Activated B cell treated with CpG ODN at 0.5 μM for 24 hours (primary cell): ENCODE measurements at regions not wholly inside any gene's neighbourhood (a gene's known extent, or its start where the extent isn't known, plus 50 kb on each side); places are given as distances from the start of the nearest gene placed in this dataset.

Source experiments
- ATAC-seq: fragments of 200-7000 bp; cut with Tn5 transposase; one replicate; pipeline ENCODE4 v1.10.0; 2021; ENCODE audit warnings: low read depth, mild to moderate bottlenecking, moderate library complexity
- CTCF ChIA-PET: fragments of 350-600 bp; sonication (Branson Sonifier 250); formaldehyde crosslinking; loops from one replicate; lab custom pipeline; 2021; ENCODE audit warnings: antibody characterized with exemption; lab: Charles Lee
- POLR2A ChIA-PET: fragments of 350-600 bp; sonication (Branson Sonifier 250); formaldehyde crosslinking; loops from one replicate; lab custom pipeline; 2021; ENCODE audit warnings: antibody characterized with exemption; lab: Charles Lee
- DNase-seq: peaks from one replicate; pipeline ENCODE4 v3.0.0; 2022
- H3K27ac Mint-ChIP-seq: one replicate; pipeline ENCODE4 v1.8.0; 2020; ENCODE audit warnings: mixed read lengths
- H3K27me3 Mint-ChIP-seq: one replicate; pipeline ENCODE4 v1.8.0; 2021; ENCODE audit warnings: mixed read lengths
- H3K36me3 Mint-ChIP-seq: one replicate; pipeline ENCODE4 v1.8.0; 2021; ENCODE audit warnings: low read depth, mixed read lengths
- H3K4me1 Mint-ChIP-seq: one replicate; pipeline ENCODE4 v1.8.0; 2021; ENCODE audit warnings: mixed read lengths
- H3K4me3 Mint-ChIP-seq: one replicate; pipeline ENCODE4 v1.8.0; 2020; ENCODE audit warnings: mild to moderate bottlenecking, mixed read lengths
- H3K9me3 Mint-ChIP-seq: one replicate; pipeline ENCODE4 v1.8.0; 2020; ENCODE audit warnings: mixed read lengths
- CTCF ChIP-seq: fragments of 200-600 bp; IDR thresholded peaks from one replicate; pipeline ENCODE4 v1.8.0; 2022; ENCODE audit warnings: antibody characterized with exemption, mild to moderate bottlenecking
- intact Hi-C: fragments of 100-400 bp; cut with micrococcal nuclease; formaldehyde crosslinking; loops from one replicate; pipeline ENCODE4 v1.15.1; 2024

- ChIA-PET CTCF (no interaction called here), POLR2A (no interaction called here)
- Mint-ChIP-seq H3K4me3 (no peak overlapping the region), H3K27ac (no peak overlapping the region), H3K9me3 (peaks cover 9% of the 10 kb centered on the region), H3K4me1 (no peaks in the 10 kb centered on the region), H3K27me3 (no peaks in the 10 kb centered on the region), H3K36me3 (no peaks in the 10 kb centered on the region)
- no peak for DNase-seq
- TF ChIP-seq CTCF = no peak
- intact Hi-C loops = no loop called here
- ATAC-seq = no peak
These were observed 177.3 kb downstream of the IRX2 start for GRCh38 chr5:2574155-2574554.

- Mint-ChIP-seq H3K27ac (no peak overlapping the region), H3K36me3 (no peaks in the 10 kb centered on the region), H3K4me3 (no peak overlapping the region), H3K4me1 (no peaks in the 10 kb centered on the region), H3K27me3 (no peaks in the 10 kb centered on the region), H3K9me3 (peaks cover 3% of the 10 kb centered on the region)
- intact Hi-C loops = no loop called here
- ATAC-seq = no peak
- TF ChIP-seq CTCF = no peak
- POLR2A ChIA-PET = no interaction called here
- CTCF ChIA-PET = no interaction called here
- DNase-seq = no peak
These were observed 180.9 kb downstream of the IRX2 start for GRCh38 chr5:2570586-2570985.

- no peaks in the 10 kb centered on the region for H3K36me3 Mint-ChIP-seq
- H3K4me3 Mint-ChIP-seq = no peak overlapping the region
- TF ChIP-seq CTCF = no peak
- intact Hi-C loops = no loop called here
- ATAC-seq = no peak
- no peaks in the 10 kb centered on the region for H3K27me3 Mint-ChIP-seq
- ChIA-PET POLR2A (no interaction called here), CTCF (no interaction called here)
- no peaks in the 10 kb centered on the region for H3K4me1 Mint-ChIP-seq
- H3K9me3 Mint-ChIP-seq = peaks cover 3% of the 10 kb centered on the region
- H3K27ac Mint-ChIP-seq = no peak overlapping the region
- no peak for DNase-seq
These were observed 181.5 kb downstream of the IRX2 start for GRCh38 chr5:2569774-2570542.

DNA sequence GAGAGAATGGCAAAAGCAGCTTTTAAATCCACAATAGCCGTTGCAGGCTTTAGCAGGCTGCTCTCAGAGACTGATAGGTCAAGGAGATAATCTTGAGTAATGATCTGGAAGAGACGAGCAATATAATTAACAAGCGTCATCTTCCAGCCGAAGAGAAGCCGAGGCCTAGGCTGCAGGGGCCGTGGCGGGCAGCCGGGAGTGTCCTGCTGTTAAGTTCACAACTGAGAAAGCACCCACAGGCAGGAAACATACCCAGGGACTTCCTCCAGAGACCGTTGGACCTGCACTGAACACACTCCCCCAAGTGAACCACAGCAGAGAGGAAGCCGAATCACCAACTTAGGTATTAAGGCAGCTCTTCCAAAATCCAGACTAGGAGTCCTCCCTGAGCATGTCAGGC is 182.3 kb downstream of the IRX2 start:
- H3K36me3 Mint-ChIP-seq = no peaks in the 10 kb centered on the region

DNA sequence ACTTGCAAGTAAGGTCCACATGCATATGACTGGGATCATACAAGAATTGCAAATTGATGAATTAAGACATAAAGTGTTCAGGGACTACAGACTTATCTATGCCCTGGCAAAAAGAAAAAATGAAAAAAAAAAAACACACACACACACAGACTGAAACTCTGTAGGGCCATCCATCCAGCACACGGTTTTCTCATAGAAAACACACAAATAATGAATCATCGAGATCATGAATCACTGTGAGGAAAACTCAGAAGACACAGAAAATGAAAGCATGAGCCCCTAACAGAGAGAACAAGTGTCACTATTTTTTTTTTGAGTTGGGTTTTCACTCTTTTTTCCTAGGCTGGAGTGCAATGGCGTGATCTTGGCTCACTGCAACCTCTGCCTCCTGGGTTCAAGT is 185.2 kb downstream of the IRX2 start:
- no peak for TF ChIP-seq CTCF
- Mint-ChIP-seq H3K27ac (no peak overlapping the region), H3K9me3 (no peaks in the 10 kb centered on the region), H3K4me3 (no peak overlapping the region), H3K4me1 (no peaks in the 10 kb centered on the region), H3K27me3 (no peaks in the 10 kb centered on the region), H3K36me3 (no peaks in the 10 kb centered on the region)
- POLR2A ChIA-PET = no interaction called here
- DNase-seq (no peak), ATAC-seq (no peak)
- CTCF ChIA-PET = no interaction called here
- intact Hi-C loops = no loop called here

More for the DNA sequence above, 182.3 kb downstream of the IRX2 start:
- POLR2A ChIA-PET = no interaction called here
- H3K27ac Mint-ChIP-seq = no peak overlapping the region
- DNase-seq = no peak
- no peaks in the 10 kb centered on the region for H3K9me3 Mint-ChIP-seq
- ATAC-seq = no peak
- no peaks in the 10 kb centered on the region for H3K4me1 Mint-ChIP-seq
- CTCF ChIA-PET = no interaction called here
- TF ChIP-seq CTCF = no peak
- H3K27me3 Mint-ChIP-seq = no peaks in the 10 kb centered on the region
- no peak overlapping the region for H3K4me3 Mint-ChIP-seq
- intact Hi-C loops = no loop called here
